ELF-1 (cell line): ENCODE measurements at regions not wholly inside any gene's neighbourhood (a gene's known extent, or its start where the extent isn't known, plus 50 kb on each side); places are given as distances from the start of the nearest gene placed in this dataset.
A peak's percentile ranks its signal among the peaks of the same experiment; 100 is the strongest.

Experiments used
- DNase-seq: peaks from one replicate; pipeline ENCODE4 v3.0.0-alpha.2; 2016; ENCODE audit warnings: low read depth, low spot score

- DNase-seq: no peak
Measured at GRCh38 chr4:79025170-79025569, 85.9 kb upstream of the PAQR3 start.

- peak; percentile 69 for DNase-seq
Measured at GRCh38 chr4:79023799-79024770, 84.8 kb upstream of the PAQR3 start.

- no peak for DNase-seq
Measured at GRCh38 chr4:79022529-79022928, 83.3 kb upstream of the PAQR3 start.

- no peak for DNase-seq
Measured at GRCh38 chr4:79017481-79017880, 78.2 kb upstream of the PAQR3 start.

GRCh38 chr4:79016878-79017277 is 77.6 kb upstream of the PAQR3 start:
- peak; percentile 2 for DNase-seq

- DNase-seq: no peak
Measured at GRCh38 chr4:79015411-79015810, 76.2 kb upstream of the PAQR3 start.

- no peak for DNase-seq
Measured at GRCh38 chr4:79014230-79014629, 75.0 kb upstream of the PAQR3 start.

- no peak for DNase-seq
Measured at GRCh38 chr4:79013756-79014155, 74.5 kb upstream of the PAQR3 start.

GRCh38 chr4:78990938-78991810 is 51.9 kb upstream of the PAQR3 start:
- DNase-seq: no peak

GRCh38 chr4:78989697-78990270 is 50.5 kb upstream of the PAQR3 start:
- DNase-seq: no peak
